HCT116 (cell line): ENCODE measurements at regions not wholly inside any gene's neighbourhood (a gene's known extent, or its start where the extent isn't known, plus 50 kb on each side); places are given as distances from the start of the nearest gene placed in this dataset.

Source experiments
- ATAC-seq: fragments of 200-7000 bp; cut with Tn5 transposase; 2 replicates; pipeline ENCODE4 v1.9.1; 2020; ENCODE audit warnings: mild to moderate bottlenecking, moderate library complexity
- BruUV-seq: library from RNA; stranded (reverse); fragments of 400-500 nt; replicated peaks from 2 replicates; lab custom pipeline; 2021; lab: Mats Ljungman, UMichigan
- CTCF ChIA-PET: fragments of 300-600 bp; sonication (Branson Sonifier 250); formaldehyde crosslinking; loops from one replicate; lab custom pipeline; 2021; ENCODE audit warnings: antibody characterized with exemption; lab: Charles Lee
- POLR2A ChIA-PET: fragments of 300-600, 350-600 bp; sonication (Branson Sonifier 250); formaldehyde crosslinking; loops from one replicate; lab custom pipeline; 2021; ENCODE audit warnings: antibody characterized with exemption; lab: Charles Lee
- RAD21 ChIA-PET, 2 experiments: fragments of 300-600 bp; sonication (Branson Sonifier 250); formaldehyde crosslinking; loops; one replicate each; lab custom pipeline; 2023; ENCODE audit warnings: low total read pairs in 2 of 2; ENCODE audit not compliant: uncharacterized antibody in 2 of 2, unreplicated experiment in 2 of 2, low non-redundant PET in 1 of 2; lab: Charles Lee
- DNase-seq: peaks from one replicate; pipeline ENCODE4 v3.0.0-alpha.2; 2010; ENCODE audit warnings: low read depth, low spot score
- H2AFZ ChIP-seq: fragments of 200-600 bp; shearing (Covaris generic), sonication (generic); 2 replicates; pipeline ENCODE4 v1.6.1; 2017; ENCODE audit warnings: low read depth, mixed run types, mixed read lengths, antibody characterized with exemption, low read length; ENCODE audit not compliant: poor library complexity, severe bottlenecking
- H3K27ac ChIP-seq: 2 replicates; pipeline ENCODE4 v1.5.1; 2012; ENCODE audit warnings: low read depth, low read length
- H3K27me3 ChIP-seq: fragments of 200-600 bp; sonication (generic); 2 replicates; pipeline ENCODE4 v1.6.1; 2016; ENCODE audit warnings: mixed run types, low read length, mixed read lengths; ENCODE audit not compliant: insufficient read depth
- H3K36me3 ChIP-seq, 2 experiments: fragments of 200-500 bp in 1 of 2; fragments of 200-600 bp in 1 of 2; sonication (Bioruptor generic) in 1 of 2; sonication (generic) in 1 of 2; 2 replicates each; pipeline versions ENCODE4 v1.5.1 to v1.6.1; 2014 to 2016; ENCODE audit warnings: low read length in 2 of 2, inconsistent platforms in 1 of 2, mixed read lengths in 1 of 2, mixed run types in 1 of 2; ENCODE audit not compliant: insufficient read depth in 2 of 2, control insufficient read depth in 1 of 2
- H3K4me1 ChIP-seq, 2 experiments: fragments of 200-600 bp in 1 of 2; sonication (generic) in 1 of 2; 2 replicates each; pipeline versions ENCODE4 v1.5.1 to v1.6.1; 2012 to 2017; ENCODE audit warnings: low read length in 2 of 2, inconsistent platforms in 1 of 2, mild to moderate bottlenecking in 1 of 2, mixed read lengths in 1 of 2, mixed run types in 1 of 2, moderate library complexity in 1 of 2; ENCODE audit not compliant: insufficient read depth in 2 of 2, control insufficient read depth in 1 of 2
- H3K4me2 ChIP-seq: fragments of 200-600 bp; sonication (generic); 2 replicates; pipeline ENCODE4 v1.6.1; 2017; ENCODE audit warnings: mixed run types, low read length, mixed read lengths
- H3K4me3 ChIP-seq, 2 experiments: fragments of 200-600 bp in 1 of 2; sonication (generic) in 1 of 2; replicated peaks in 1 of 2; 2 replicates each; pipeline ENCODE4 v1.5.1; 2011 to 2016; ENCODE audit warnings: low read length in 2 of 2, control low read depth in 1 of 2, low read depth in 1 of 2, mild to moderate bottlenecking in 1 of 2, mixed read lengths in 1 of 2, mixed run types in 1 of 2
- H3K79me2 ChIP-seq: fragments of 200-600 bp; sonication (generic); 2 replicates; pipeline ENCODE4 v1.6.1; 2017; ENCODE audit warnings: mild to moderate bottlenecking, mixed run types, low read length, moderate library complexity, mixed read lengths; ENCODE audit not compliant: insufficient read depth
- H3K9ac ChIP-seq: fragments of 200-600 bp; sonication (generic); 2 replicates; pipeline ENCODE4 v1.6.1; 2016; ENCODE audit warnings: low read length, mixed read lengths
- H3K9me2 ChIP-seq: fragments of 200-600 bp; sonication (generic), shearing (Covaris generic); 2 replicates; pipeline ENCODE4 v1.6.1; 2017; ENCODE audit warnings: mixed run types, mild to moderate bottlenecking, moderate library complexity; ENCODE audit not compliant: insufficient read depth
- H3K9me3 ChIP-seq, 2 experiments: fragments of 200-500 bp in 1 of 2; fragments of 200-600 bp in 1 of 2; sonication (Bioruptor generic) in 1 of 2; sonication (generic) in 1 of 2; 2 replicates each; pipeline ENCODE4 v1.6.1; 2014 to 2017; ENCODE audit warnings: low read length in 2 of 2, mixed read lengths in 2 of 2, inconsistent platforms in 1 of 2, low read depth in 1 of 2, mild to moderate bottlenecking in 1 of 2, mixed run types in 1 of 2, moderate library complexity in 1 of 2; ENCODE audit not compliant: control insufficient read depth in 1 of 2, insufficient read depth in 1 of 2
- H4K20me1 ChIP-seq: fragments of 200-600 bp; sonication (generic), shearing (Covaris generic); 2 replicates; pipeline ENCODE4 v1.6.1; 2017; ENCODE audit warnings: mixed run types, mild to moderate bottlenecking, moderate library complexity; ENCODE audit not compliant: insufficient read depth
- EGR1 ChIP-seq: IDR thresholded peaks from 2 replicates; pipeline ENCODE4 v1.6.1; 2012; ENCODE audit warnings: low read depth
- ELF1 ChIP-seq: IDR thresholded peaks from 2 replicates; pipeline ENCODE4 v1.6.1; 2012; ENCODE audit warnings: low read depth, borderline replicate concordance
- FOSL1 ChIP-seq: IDR thresholded peaks from 2 replicates; pipeline ENCODE4 v1.6.1; 2012; ENCODE audit warnings: low read depth
- JUND ChIP-seq: IDR thresholded peaks from 2 replicates; pipeline ENCODE4 v1.6.1; 2012
- POLR2A ChIP-seq: IDR thresholded peaks from 2 replicates; pipeline ENCODE4 v1.7.0; 2011; ENCODE audit warnings: borderline replicate concordance; ENCODE audit not compliant: insufficient read depth, insufficient read length; ENCODE audit errors: extremely low read depth
- POLR2AphosphoS5 ChIP-seq: IDR thresholded peaks from 2 replicates; pipeline ENCODE4 v1.6.1; 2011; ENCODE audit warnings: mild to moderate bottlenecking, low read depth, low read length, moderate library complexity
- REST ChIP-seq: IDR thresholded peaks from 2 replicates; pipeline ENCODE4 v1.6.1; 2012; ENCODE audit warnings: low read depth
- SRF ChIP-seq: IDR thresholded peaks from 2 replicates; pipeline ENCODE4 v1.6.1; 2012; ENCODE audit warnings: low read depth
- TCF7L2 ChIP-seq: IDR thresholded peaks from 2 replicates; pipeline ENCODE4 v1.7.0; 2011; ENCODE audit warnings: borderline replicate concordance, inconsistent platforms; ENCODE audit not compliant: insufficient read depth, insufficient read length; ENCODE audit errors: extremely low read depth
- ZBTB33 ChIP-seq: IDR thresholded peaks from 2 replicates; pipeline ENCODE4 v1.6.1; 2011; ENCODE audit warnings: mild to moderate bottlenecking, low read length, moderate library complexity; ENCODE audit not compliant: insufficient replicate concordance; ENCODE audit errors: extremely low read depth
- ZNF274 ChIP-seq: fragments of 200-500 bp; sonication (Bioruptor generic); IDR thresholded peaks from 2 replicates; pipeline ENCODE4 v1.6.1; 2014; ENCODE audit warnings: mild to moderate bottlenecking, low read depth, low read length, inconsistent platforms
- intact Hi-C: fragments of 100-400 bp; cut with micrococcal nuclease; formaldehyde crosslinking; loops from 2 replicates; pipeline ENCODE4 v1.10.0; 2022
- TF ChIP-seq, protein P1 (sequence below): IDR thresholded peaks from 2 replicates; pipeline ENCODE4 v1.6.1; 2012

GRCh38 chr9:134536101-134536900 is 105.3 kb upstream of the COL5A1 start (continued):
- TF ChIP-seq REST (no peak), ZNF274 (no peak), POLR2A (no peak), FOSL1 (no peak)
- TF ChIP-seq, protein P1, sequence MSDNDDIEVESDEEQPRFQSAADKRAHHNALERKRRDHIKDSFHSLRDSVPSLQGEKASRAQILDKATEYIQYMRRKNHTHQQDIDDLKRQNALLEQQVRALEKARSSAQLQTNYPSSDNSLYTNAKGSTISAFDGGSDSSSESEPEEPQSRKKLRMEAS: no peak

DNA sequence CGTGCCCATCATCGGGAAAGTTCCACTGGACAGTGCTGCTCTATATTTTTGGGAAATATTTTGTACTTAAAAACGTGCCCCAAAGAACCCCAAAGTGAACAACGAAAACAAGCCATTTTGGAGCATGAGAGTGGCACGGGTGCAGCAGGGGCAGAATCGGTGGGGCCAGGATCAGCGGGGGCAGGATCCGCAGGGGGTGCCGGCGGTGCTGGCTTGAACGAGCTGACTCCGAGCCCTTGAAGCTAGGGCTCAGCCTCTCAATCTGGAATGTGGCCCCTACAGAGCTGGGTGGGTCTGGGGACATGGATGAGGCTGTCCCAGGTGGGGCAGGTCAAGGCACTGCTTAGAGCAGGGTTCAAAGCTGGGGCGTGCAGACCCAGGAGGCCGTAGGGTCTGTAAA is 104.7 kb upstream of the COL5A1 start:
- Histone ChIP-seq H3K36me3 (no peaks in the 10 kb centered on the region), H3K79me2 (no peaks in the 10 kb centered on the region), H2AFZ (no peak overlapping the region), H3K4me2 (no peak overlapping the region), H3K9me3 (no peaks in the 10 kb centered on the region), H3K4me1 (peaks cover 0 to 4% of the 10 kb centered on the region in 2 experiments; a peak in 1 of 4 replicates), H4K20me1 (no peaks in the 10 kb centered on the region), H3K9me2 (no peaks in the 10 kb centered on the region), H3K27ac (no peak overlapping the region), H3K27me3 (peaks cover 20% of the 10 kb centered on the region), H3K4me3 (no peak overlapping the region), H3K9ac (no peak overlapping the region)
- intact Hi-C loops: no loop called here
- ChIA-PET CTCF (no interaction called here), RAD21 (no interaction called here), POLR2A (no interaction called here)
- DNase-seq (no peak), ATAC-seq (no peak)
- BruUV-seq: no TSS peak
- TF ChIP-seq JUND (no peak), ELF1 (no peak), SRF (no peak), ZBTB33 (no peak), POLR2AphosphoS5 (no peak), TCF7L2 (no peak), REST (no peak), EGR1 (no peak), FOSL1 (no peak)
